Keratinocyte (primary cell): ENCODE measurements at regions not wholly inside any gene's neighbourhood (a gene's known extent, or its start where the extent isn't known, plus 50 kb on each side); places are given as distances from the start of the nearest gene placed in this dataset.

Experiments used
- DNase-seq: peaks from one replicate; pipeline ENCODE4 v3.0.0-alpha.2; 2011; ENCODE audit warnings: low read depth, missing footprints, low spot score
- FAIRE-seq: peaks from 2 replicates; lab custom pipeline; 2011; peaks lifted over from hg19 to GRCh38; lab: Jason Lieb, UNC
- H2AFZ ChIP-seq: 2 replicates; pipeline ENCODE4 v1.6.0; 2012; ENCODE audit warnings: low read length, control low read depth, inconsistent platforms; ENCODE audit not compliant: control insufficient read depth
- H3K27ac ChIP-seq: 2 replicates; pipeline ENCODE4 v1.5.1; 2011; ENCODE audit warnings: low read length; ENCODE audit not compliant: control insufficient read depth, insufficient read depth
- H3K27me3 ChIP-seq: 3 replicates; pipeline ENCODE4 v1.6.0; 2011; ENCODE audit warnings: low read length; ENCODE audit not compliant: control insufficient read depth, insufficient read depth; ENCODE audit errors: extremely low read depth
- H3K36me3 ChIP-seq, 2 experiments: 2 replicates in 1 of 2; 3 replicates in 1 of 2; pipeline ENCODE4 v1.5.1; 2011; ENCODE audit warnings: low read length in 2 of 2, mild to moderate bottlenecking in 1 of 2; ENCODE audit not compliant: control insufficient read depth in 2 of 2, insufficient read depth in 2 of 2; ENCODE audit errors: extremely low read depth in 1 of 2
- H3K4me1 ChIP-seq: 3 replicates; pipeline ENCODE4 v1.5.1; 2011; ENCODE audit warnings: low read length; ENCODE audit not compliant: control insufficient read depth, insufficient read depth; ENCODE audit errors: extremely low read depth
- H3K4me2 ChIP-seq: 3 replicates; pipeline ENCODE4 v1.6.0; 2011; ENCODE audit warnings: low read depth, low read length; ENCODE audit not compliant: control insufficient read depth, insufficient read depth; ENCODE audit errors: extremely low read depth
- H3K4me3 ChIP-seq, 3 experiments: fragments of 200-600 bp in 1 of 3; sonication (generic) in 1 of 3; 2 replicates in 2 of 3; 3 replicates in 1 of 3; pipeline ENCODE4 v1.5.1; 2011 to 2016; ENCODE audit warnings: low read length in 3 of 3, mild to moderate bottlenecking in 3 of 3, control low read depth in 2 of 3, inconsistent platforms in 1 of 3, low read depth in 1 of 3, mixed read lengths in 1 of 3, mixed run types in 1 of 3, moderate library complexity in 1 of 3; ENCODE audit not compliant: control insufficient read depth in 2 of 3, insufficient read depth in 2 of 3; ENCODE audit errors: extremely low read depth in 1 of 3
- H3K79me2 ChIP-seq: 2 replicates; pipeline ENCODE4 v1.6.0; 2012; ENCODE audit warnings: low read length; ENCODE audit not compliant: control insufficient read depth, insufficient read depth
- H3K9ac ChIP-seq: 3 replicates; pipeline ENCODE4 v1.6.0; 2011; ENCODE audit warnings: low read length; ENCODE audit not compliant: control insufficient read depth, insufficient read depth; ENCODE audit errors: extremely low read depth
- H3K9me1 ChIP-seq: 3 replicates; pipeline ENCODE4 v1.6.0; 2011; ENCODE audit warnings: low read length; ENCODE audit not compliant: control insufficient read depth, insufficient read depth; ENCODE audit errors: extremely low read depth
- H3K9me3 ChIP-seq: 2 replicates; pipeline ENCODE4 v1.5.1; 2012; ENCODE audit warnings: low read depth, low read length; ENCODE audit not compliant: control insufficient read depth
- H4K20me1 ChIP-seq: 3 replicates; pipeline ENCODE4 v1.6.0; 2011; ENCODE audit warnings: low read length; ENCODE audit not compliant: control insufficient read depth, insufficient read depth; ENCODE audit errors: extremely low read depth
- EZH2 ChIP-seq: IDR thresholded peaks from one replicate; pipeline ENCODE4 v1.6.1; 2012; ENCODE audit warnings: inconsistent platforms, mild to moderate bottlenecking, low read length, moderate library complexity
- dilution Hi-C: fragments of 300-500 bp; cut with MboI; formaldehyde crosslinking; loops from one replicate; pipeline ENCODE4 v1.7.0; 2020; ENCODE audit warnings: low sequenced_read_pairs; ENCODE audit not compliant: extremely low pct_ligation_motif_present
- TF ChIP-seq, protein P1 (sequence below), 3 experiments: IDR thresholded peaks in 1 of 3; conservative IDR thresholded peaks in 1 of 3; optimal IDR thresholded peaks in 1 of 3; 2 replicates in 2 of 3; 3 replicates in 1 of 3; pipeline versions ENCODE3 to v1.5.1; 2011; ENCODE audit warnings: low read length in 3 of 3, mild to moderate bottlenecking in 3 of 3, moderate library complexity in 2 of 3, control low read depth in 1 of 3, inconsistent platforms in 1 of 3; ENCODE audit not compliant: insufficient read depth in 2 of 3; ENCODE audit errors: extremely low read depth in 1 of 3

DNA sequence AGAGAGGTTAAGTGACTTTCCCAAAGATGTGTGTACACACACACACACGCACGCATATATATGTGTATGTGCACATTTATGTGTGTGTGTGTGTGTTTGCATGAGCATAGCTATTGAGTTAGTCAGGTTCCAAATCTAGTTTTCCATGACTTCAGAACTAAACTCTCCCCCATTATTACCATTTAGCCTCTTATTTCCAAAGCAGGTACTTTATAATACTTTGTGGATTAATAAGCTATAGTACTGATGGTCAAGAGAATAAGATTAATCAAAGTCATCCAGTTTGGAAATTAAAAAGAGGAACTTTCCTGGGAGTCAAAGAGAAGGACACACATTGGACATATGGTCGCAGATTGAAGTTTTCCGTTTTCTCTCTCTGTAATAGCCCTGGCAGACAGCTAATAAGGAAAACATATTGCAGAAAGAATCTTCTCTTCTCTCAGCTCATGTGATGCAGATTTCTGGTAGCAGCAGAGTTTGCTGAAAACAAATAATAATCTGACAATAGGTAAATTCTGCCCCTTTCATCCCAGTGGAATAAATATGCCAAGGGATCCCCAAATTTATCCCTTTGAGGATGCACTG, 410.9 kb upstream of the TCF4 start:
- H2AFZ ChIP-seq = no peak overlapping the region
- H3K4me3 ChIP-seq = no peak overlapping the region
- H3K4me1 ChIP-seq = peaks cover 17% of the 10 kb centered on the region
- no peak overlapping the region for H3K4me2 ChIP-seq
- H3K36me3 ChIP-seq = no peaks in the 10 kb centered on the region
- dilution Hi-C loops = no loop called here
- no peak overlapping the region for H3K27ac ChIP-seq
- no peaks in the 10 kb centered on the region for H3K9me1 ChIP-seq
- H3K9ac ChIP-seq = no peak overlapping the region
- TF ChIP-seq EZH2 = no peak
- TF ChIP-seq, protein P1, sequence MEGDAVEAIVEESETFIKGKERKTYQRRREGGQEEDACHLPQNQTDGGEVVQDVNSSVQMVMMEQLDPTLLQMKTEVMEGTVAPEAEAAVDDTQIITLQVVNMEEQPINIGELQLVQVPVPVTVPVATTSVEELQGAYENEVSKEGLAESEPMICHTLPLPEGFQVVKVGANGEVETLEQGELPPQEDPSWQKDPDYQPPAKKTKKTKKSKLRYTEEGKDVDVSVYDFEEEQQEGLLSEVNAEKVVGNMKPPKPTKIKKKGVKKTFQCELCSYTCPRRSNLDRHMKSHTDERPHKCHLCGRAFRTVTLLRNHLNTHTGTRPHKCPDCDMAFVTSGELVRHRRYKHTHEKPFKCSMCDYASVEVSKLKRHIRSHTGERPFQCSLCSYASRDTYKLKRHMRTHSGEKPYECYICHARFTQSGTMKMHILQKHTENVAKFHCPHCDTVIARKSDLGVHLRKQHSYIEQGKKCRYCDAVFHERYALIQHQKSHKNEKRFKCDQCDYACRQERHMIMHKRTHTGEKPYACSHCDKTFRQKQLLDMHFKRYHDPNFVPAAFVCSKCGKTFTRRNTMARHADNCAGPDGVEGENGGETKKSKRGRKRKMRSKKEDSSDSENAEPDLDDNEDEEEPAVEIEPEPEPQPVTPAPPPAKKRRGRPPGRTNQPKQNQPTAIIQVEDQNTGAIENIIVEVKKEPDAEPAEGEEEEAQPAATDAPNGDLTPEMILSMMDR (optimal IDR thresholded peaks at IDR 0.05 in 1 of 3, IDR thresholded peaks at IDR 0.05 in 1 of 3, conservative IDR thresholded peaks at IDR 0.05 in 1 of 3; ENCODE audit: extremely low read depth in 1 of 3, insufficient read depth in 2 of 3, low read length in 3 of 3) = no peak
- no peaks in the 10 kb centered on the region for H3K27me3 ChIP-seq
- H4K20me1 ChIP-seq = no peaks in the 10 kb centered on the region
- H3K79me2 ChIP-seq = no peaks in the 10 kb centered on the region
- DNase-seq (no peak), FAIRE-seq (peak; percentile 17)
- H3K9me3 ChIP-seq = no peaks in the 10 kb centered on the region

DNA sequence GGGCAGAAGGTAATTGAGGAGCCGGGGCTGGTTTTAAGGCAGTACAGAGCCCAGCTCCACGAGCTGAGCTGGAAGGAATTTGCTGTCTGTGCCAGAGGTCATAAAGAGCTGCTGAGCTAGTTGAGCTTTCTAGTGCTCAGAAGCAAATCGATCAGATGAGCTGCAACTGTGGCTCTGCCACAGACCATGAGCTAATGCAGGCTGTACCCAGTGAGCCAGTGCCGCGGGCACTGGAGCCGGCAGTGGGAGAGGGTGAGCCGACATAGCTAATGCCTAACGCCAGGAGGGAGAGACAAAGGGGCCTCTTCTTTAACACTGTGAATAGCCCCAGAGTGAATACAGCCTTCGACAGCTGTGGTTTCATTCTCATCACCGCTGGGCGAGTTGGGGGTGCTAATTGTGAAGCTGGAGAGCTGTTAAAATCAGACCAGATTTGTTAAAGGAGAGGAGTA, 410.1 kb upstream of the TCF4 start:
- FAIRE-seq = no peak
- Histone ChIP-seq H3K4me1 (peaks cover 17% of the 10 kb centered on the region), H3K36me3 (no peaks in the 10 kb centered on the region), H3K27me3 (no peaks in the 10 kb centered on the region), H4K20me1 (no peaks in the 10 kb centered on the region), H3K27ac (no peak overlapping the region), H2AFZ (peak overlapping the region; percentile 50), H3K4me2 (peak overlapping the region; percentile 50), H3K4me3 (no peak overlapping the region), H3K79me2 (no peaks in the 10 kb centered on the region), H3K9me3 (no peaks in the 10 kb centered on the region), H3K9me1 (no peaks in the 10 kb centered on the region), H3K9ac (no peak overlapping the region)
- TF ChIP-seq, protein P1 (optimal IDR thresholded peaks at IDR 0.05 in 1 of 3, IDR thresholded peaks at IDR 0.05 in 1 of 3, conservative IDR thresholded peaks at IDR 0.05 in 1 of 3; ENCODE audit: extremely low read depth in 1 of 3, insufficient read depth in 2 of 3, low read length in 3 of 3) = peak in 1 of 3 experiments; percentile 15
- no peak for TF ChIP-seq EZH2
- dilution Hi-C loops = no loop called here
- DNase-seq = no peak
